ENCODE measurements at regions not wholly inside any gene's neighbourhood (a gene's known extent, or its start where the extent isn't known, plus 50 kb on each side); places are given as distances from the start of the nearest gene placed in this dataset.

DNA sequence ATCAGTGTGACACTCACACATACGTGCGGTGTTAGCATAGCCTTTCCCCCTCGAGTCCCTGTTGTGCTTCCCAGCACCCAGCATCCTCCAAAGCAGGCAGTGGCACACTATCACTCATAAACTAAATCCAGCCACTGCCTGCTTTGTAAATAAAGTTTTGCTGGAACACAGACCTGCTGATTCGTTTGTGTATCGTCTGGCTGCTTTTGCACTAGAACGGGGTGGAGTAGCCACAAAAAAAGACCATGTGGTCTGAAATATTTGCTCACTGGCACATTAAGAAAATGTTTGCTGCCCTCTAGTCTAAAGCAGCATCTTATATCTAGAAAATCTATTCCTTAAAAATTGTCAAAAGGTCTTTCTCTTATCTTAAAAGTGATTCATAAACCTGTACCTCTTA, 341.2 kb upstream of the ZFHX3 start:
- TF ChIP-seq POLR2A (IDR thresholded peaks at IDR 0.05) (no peak), EP300 (IDR thresholded peaks at IDR 0.05) (no peak)
- TF ChIP-seq, protein P1, sequence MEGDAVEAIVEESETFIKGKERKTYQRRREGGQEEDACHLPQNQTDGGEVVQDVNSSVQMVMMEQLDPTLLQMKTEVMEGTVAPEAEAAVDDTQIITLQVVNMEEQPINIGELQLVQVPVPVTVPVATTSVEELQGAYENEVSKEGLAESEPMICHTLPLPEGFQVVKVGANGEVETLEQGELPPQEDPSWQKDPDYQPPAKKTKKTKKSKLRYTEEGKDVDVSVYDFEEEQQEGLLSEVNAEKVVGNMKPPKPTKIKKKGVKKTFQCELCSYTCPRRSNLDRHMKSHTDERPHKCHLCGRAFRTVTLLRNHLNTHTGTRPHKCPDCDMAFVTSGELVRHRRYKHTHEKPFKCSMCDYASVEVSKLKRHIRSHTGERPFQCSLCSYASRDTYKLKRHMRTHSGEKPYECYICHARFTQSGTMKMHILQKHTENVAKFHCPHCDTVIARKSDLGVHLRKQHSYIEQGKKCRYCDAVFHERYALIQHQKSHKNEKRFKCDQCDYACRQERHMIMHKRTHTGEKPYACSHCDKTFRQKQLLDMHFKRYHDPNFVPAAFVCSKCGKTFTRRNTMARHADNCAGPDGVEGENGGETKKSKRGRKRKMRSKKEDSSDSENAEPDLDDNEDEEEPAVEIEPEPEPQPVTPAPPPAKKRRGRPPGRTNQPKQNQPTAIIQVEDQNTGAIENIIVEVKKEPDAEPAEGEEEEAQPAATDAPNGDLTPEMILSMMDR (IDR thresholded peaks at IDR 0.05) = no peak

Measured in tibial nerve (tissue), 4 donors.